Naive thymus-derived CD8-positive, alpha-beta T cell (primary cell): ENCODE measurements at regions not wholly inside any gene's neighbourhood (a gene's known extent, or its start where the extent isn't known, plus 50 kb on each side); places are given as distances from the start of the nearest gene placed in this dataset.

Experiments
- ATAC-seq, 2 donors: fragments of 150-1000 bp; cut with Tn5 transposase in 1 of 2; sonication (Bioruptor Pico), chemical (Tn5 transposase) in 1 of 2; 1 replicate in 1 of 2; 2 replicates in 1 of 2; pipeline ENCODE4 v1.10.0; 2021; ENCODE audit warnings: mild to moderate bottlenecking in 2 of 2, moderate library complexity in 2 of 2
- POLR2A ChIA-PET: fragments of 350-600 bp; sonication (Branson Sonifier 250); formaldehyde crosslinking; loops from one replicate; lab custom pipeline; 2021; ENCODE audit warnings: antibody characterized with exemption; lab: Charles Lee
- DNase-seq, 10 donors: peaks; one replicate each; pipeline versions ENCODE4 v3.0.0 to v3.0.0-alpha.2; 2020 to 2022
- H3K27ac Mint-ChIP-seq, 10 donors: one replicate each; pipeline ENCODE4 v1.8.0; 2020 to 2022; ENCODE audit warnings: mild to moderate bottlenecking in 10 of 10, mixed read lengths in 10 of 10, moderate library complexity in 4 of 10, inconsistent platforms in 1 of 10
- H3K27me3 Mint-ChIP-seq, 5 donors: one replicate each; pipeline ENCODE4 v1.8.0; 2021 to 2022; ENCODE audit warnings: mixed read lengths in 5 of 5
- H3K36me3 Mint-ChIP-seq, 3 donors: one replicate each; pipeline ENCODE4 v1.8.0; 2020 to 2022; ENCODE audit warnings: mixed read lengths in 3 of 3, mild to moderate bottlenecking in 2 of 3, inconsistent platforms in 1 of 3
- H3K4me1 Mint-ChIP-seq, 4 donors: one replicate each; pipeline ENCODE4 v1.8.0; 2021 to 2022; ENCODE audit warnings: mixed read lengths in 4 of 4
- H3K4me3 Mint-ChIP-seq, 10 donors: one replicate each; pipeline ENCODE4 v1.8.0; 2020 to 2022; ENCODE audit warnings: mild to moderate bottlenecking in 10 of 10, mixed read lengths in 10 of 10, moderate library complexity in 6 of 10, inconsistent platforms in 1 of 10
- H3K9me3 Mint-ChIP-seq, 9 donors: one replicate each; pipeline ENCODE4 v1.8.0; 2020 to 2022; ENCODE audit warnings: mixed read lengths in 9 of 9, mild to moderate bottlenecking in 3 of 9, inconsistent platforms in 1 of 9, moderate library complexity in 1 of 9

- POLR2A ChIA-PET = no interaction called here
- no peaks in the 10 kb centered on the region for H3K27me3 Mint-ChIP-seq
- ATAC-seq (no peak), DNase-seq (no peak)
- no peak overlapping the region for H3K4me3 Mint-ChIP-seq
- no peaks in the 10 kb centered on the region for H3K4me1 Mint-ChIP-seq
- no peak overlapping the region for H3K27ac Mint-ChIP-seq
- H3K36me3 Mint-ChIP-seq = peaks cover 0 to 5% (median 0%) of the 10 kb centered on the region in 3 donors
- peaks cover 0 to 30% (median 6%) of the 10 kb centered on the region in 9 donors for H3K9me3 Mint-ChIP-seq
Observed at GRCh38 chr11:21912285-21912684, 280.6 kb upstream of the ANO5 start.

DNA sequence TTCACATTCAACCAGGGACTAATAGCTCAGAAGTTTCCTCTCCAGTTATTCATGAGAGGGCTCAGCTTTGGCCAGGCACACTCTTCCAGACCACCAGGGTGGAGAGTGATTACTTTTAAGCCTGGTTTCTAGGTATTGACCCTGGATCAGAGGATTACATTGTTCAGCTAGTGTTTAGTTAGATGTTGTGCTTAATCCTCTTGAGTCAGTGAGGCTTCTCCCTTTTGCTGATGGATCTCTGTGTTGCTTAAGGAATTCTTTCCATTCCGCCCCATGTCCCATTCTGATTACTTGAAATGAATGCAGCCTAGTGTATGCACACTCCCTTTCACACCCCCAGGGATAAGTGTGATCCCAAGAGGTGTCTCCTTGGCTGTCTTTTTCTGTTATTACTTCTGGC is 271.7 kb upstream of the ANO5 start:
- H3K4me3 Mint-ChIP-seq = no peak overlapping the region
- POLR2A ChIA-PET = no interaction called here
- no peak overlapping the region for H3K27ac Mint-ChIP-seq
- no peaks in the 10 kb centered on the region for H3K27me3 Mint-ChIP-seq
- H3K9me3 Mint-ChIP-seq = peaks cover 0 to 22% (median under 1%) of the 10 kb centered on the region in 9 donors
- H3K4me1 Mint-ChIP-seq = no peaks in the 10 kb centered on the region
- H3K36me3 Mint-ChIP-seq = no peaks in the 10 kb centered on the region
- no peak for ATAC-seq
- no peak for DNase-seq

GRCh38 chr11:21924262-21924661 is 268.6 kb upstream of the ANO5 start:
- POLR2A ChIA-PET = no interaction called here
- ATAC-seq (no peak), DNase-seq (no peak)
- H3K27me3 Mint-ChIP-seq = no peaks in the 10 kb centered on the region
- H3K27ac Mint-ChIP-seq = no peak overlapping the region
- H3K4me1 Mint-ChIP-seq = no peaks in the 10 kb centered on the region
- no peaks in the 10 kb centered on the region for H3K36me3 Mint-ChIP-seq
- H3K4me3 Mint-ChIP-seq = no peak overlapping the region
- H3K9me3 Mint-ChIP-seq = peaks cover 0 to 9% (median 0%) of the 10 kb centered on the region in 9 donors

DNA sequence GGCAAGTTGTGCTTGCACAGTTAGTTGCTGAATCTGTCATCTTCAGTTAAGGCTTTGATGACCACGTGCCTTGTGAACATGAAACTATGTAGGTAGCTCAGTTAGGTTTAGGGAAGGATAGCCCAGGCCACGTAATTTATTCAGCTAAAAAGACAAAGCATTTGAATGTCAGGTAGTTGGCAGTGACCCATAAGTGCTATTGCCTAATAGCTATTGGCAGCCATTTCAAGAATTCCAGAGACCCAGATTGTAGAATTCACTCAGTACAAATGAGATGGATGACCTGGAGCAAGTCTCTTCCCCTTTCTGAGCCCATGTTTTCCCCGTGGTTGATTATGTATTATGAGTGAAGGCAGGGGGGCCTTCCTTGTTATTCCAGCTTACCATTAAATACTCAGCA is 265.3 kb upstream of the ANO5 start:
- Mint-ChIP-seq H3K4me3 (no peak overlapping the region), H3K27me3 (no peaks in the 10 kb centered on the region), H3K36me3 (no peaks in the 10 kb centered on the region), H3K9me3 (peaks cover 0 to 9% (median 0%) of the 10 kb centered on the region in 9 donors), H3K4me1 (no peaks in the 10 kb centered on the region), H3K27ac (no peak overlapping the region)
- POLR2A ChIA-PET = no interaction called here
- no peak for ATAC-seq
- no peak for DNase-seq

DNA sequence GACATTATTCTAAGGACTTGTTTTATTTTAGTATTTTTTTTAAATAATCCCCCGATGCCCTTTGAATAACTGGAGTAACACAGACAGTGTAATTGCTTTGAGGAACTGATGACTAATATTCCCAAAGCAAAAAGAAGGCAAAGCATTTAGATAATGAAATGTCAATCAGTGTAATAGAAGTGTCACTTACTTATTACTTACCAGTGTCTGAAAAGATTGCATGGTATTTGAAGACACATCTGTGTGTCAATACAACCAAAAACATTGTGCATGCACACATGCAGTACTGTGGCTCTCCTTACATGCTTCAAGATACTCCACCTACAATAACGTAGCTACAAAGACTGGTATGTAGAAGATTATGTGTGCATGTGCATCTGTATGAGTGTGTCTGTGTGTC is 264.0 kb upstream of the ANO5 start:
- DNase-seq (no peak), ATAC-seq (no peak)
- H3K9me3 Mint-ChIP-seq = peaks cover 0 to 6% (median 0%) of the 10 kb centered on the region in 9 donors
- H3K36me3 Mint-ChIP-seq = no peaks in the 10 kb centered on the region
- H3K4me3 Mint-ChIP-seq = no peak overlapping the region
- no peak overlapping the region for H3K27ac Mint-ChIP-seq
- H3K27me3 Mint-ChIP-seq = no peaks in the 10 kb centered on the region
- POLR2A ChIA-PET = no interaction called here
- H3K4me1 Mint-ChIP-seq = no peaks in the 10 kb centered on the region

GRCh38 chr11:21930408-21930807 is 262.5 kb upstream of the ANO5 start:
- Mint-ChIP-seq H3K9me3 (peaks cover 0 to 11% (median 0%) of the 10 kb centered on the region in 9 donors), H3K36me3 (no peaks in the 10 kb centered on the region), H3K4me3 (no peak overlapping the region), H3K27ac (no peak overlapping the region), H3K27me3 (no peaks in the 10 kb centered on the region), H3K4me1 (no peaks in the 10 kb centered on the region)
- DNase-seq (no peak), ATAC-seq (no peak)
- POLR2A ChIA-PET = no interaction called here

- H3K4me1 Mint-ChIP-seq = no peaks in the 10 kb centered on the region
- H3K27me3 Mint-ChIP-seq = no peaks in the 10 kb centered on the region
- no peaks in the 10 kb centered on the region for H3K36me3 Mint-ChIP-seq
- ATAC-seq (no peak), DNase-seq (no peak)
- no peak overlapping the region for H3K4me3 Mint-ChIP-seq
- POLR2A ChIA-PET = no interaction called here
- H3K9me3 Mint-ChIP-seq = peaks cover 0 to 11% (median 0%) of the 10 kb centered on the region in 9 donors
- no peak overlapping the region for H3K27ac Mint-ChIP-seq
Observed at GRCh38 chr11:21931436-21932101, 261.3 kb upstream of the ANO5 start.

- Mint-ChIP-seq H3K36me3 (no peaks in the 10 kb centered on the region), H3K27ac (no peak overlapping the region), H3K4me1 (no peaks in the 10 kb centered on the region), H3K9me3 (peaks cover 0 to 13% (median 0%) of the 10 kb centered on the region in 9 donors), H3K4me3 (no peak overlapping the region), H3K27me3 (no peaks in the 10 kb centered on the region)
- POLR2A ChIA-PET = no interaction called here
- ATAC-seq (no peak), DNase-seq (no peak)
Observed at GRCh38 chr11:21933095-21933494, 259.8 kb upstream of the ANO5 start.

GRCh38 chr11:21944577-21944976 is 248.3 kb upstream of the ANO5 start:
- H3K4me3 Mint-ChIP-seq = no peak overlapping the region

DNA sequence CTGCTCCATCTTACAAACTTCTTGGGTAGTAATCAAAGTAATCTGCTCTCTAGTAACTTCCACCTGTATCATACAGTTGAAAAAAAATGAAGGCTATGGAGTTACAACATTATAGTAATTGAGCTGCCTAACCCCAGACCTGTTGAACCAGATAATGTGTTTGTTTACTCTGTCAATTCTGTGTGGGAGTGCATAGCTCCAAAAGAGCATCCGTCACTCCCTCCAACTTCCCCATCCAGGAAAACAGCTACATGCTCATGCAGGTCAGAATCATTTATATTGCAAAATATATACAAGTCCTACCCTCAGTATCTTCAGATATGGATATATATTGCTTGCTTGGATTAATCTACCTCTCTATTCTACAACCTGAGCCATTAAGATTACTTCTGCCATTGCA is 244.0 kb upstream of the ANO5 start:
- no peak for ATAC-seq
- H3K4me1 Mint-ChIP-seq = no peaks in the 10 kb centered on the region

More at GRCh38 chr11:21944577-21944976, 248.3 kb upstream of the ANO5 start:
- DNase-seq (no peak), ATAC-seq (no peak)
- Mint-ChIP-seq H3K27ac (no peak overlapping the region), H3K4me1 (no peaks in the 10 kb centered on the region), H3K36me3 (no peaks in the 10 kb centered on the region), H3K27me3 (no peaks in the 10 kb centered on the region), H3K9me3 (peaks cover 0 to 7% (median 2%) of the 10 kb centered on the region in 9 donors)
- POLR2A ChIA-PET = no interaction called here

GRCh38 chr11:21949763-21950413 is 243.0 kb upstream of the ANO5 start:
- peaks cover 0 to 3% (median 0%) of the 10 kb centered on the region in 5 donors for H3K27me3 Mint-ChIP-seq
- DNase-seq = no peak
- POLR2A ChIA-PET = no interaction called here
- no peak for ATAC-seq
- H3K4me3 Mint-ChIP-seq = no peak overlapping the region
- peaks cover 2 to 22% (median 9%) of the 10 kb centered on the region in 9 donors for H3K9me3 Mint-ChIP-seq
- H3K27ac Mint-ChIP-seq = no peak overlapping the region
- no peaks in the 10 kb centered on the region for H3K4me1 Mint-ChIP-seq
- no peaks in the 10 kb centered on the region for H3K36me3 Mint-ChIP-seq

More for the DNA sequence above, 244.0 kb upstream of the ANO5 start:
- Mint-ChIP-seq H3K36me3 (no peaks in the 10 kb centered on the region), H3K27me3 (peaks cover 0 to 3% (median 0%) of the 10 kb centered on the region in 5 donors), H3K9me3 (peaks cover 0 to 12% (median 5%) of the 10 kb centered on the region in 9 donors), H3K4me3 (no peak overlapping the region), H3K27ac (no peak overlapping the region)
- no peak for DNase-seq
- POLR2A ChIA-PET = no interaction called here

- Mint-ChIP-seq H3K4me1 (no peaks in the 10 kb centered on the region), H3K9me3 (peaks cover 0 to 26% (median 3%) of the 10 kb centered on the region in 9 donors), H3K27me3 (no peaks in the 10 kb centered on the region), H3K36me3 (no peaks in the 10 kb centered on the region), H3K27ac (no peak overlapping the region), H3K4me3 (no peak overlapping the region)
- DNase-seq (no peak), ATAC-seq (no peak)
- POLR2A ChIA-PET = no interaction called here
Observed at GRCh38 chr11:21963013-21963412, 229.9 kb upstream of the ANO5 start.

GRCh38 chr11:21965221-21965620 is 227.7 kb upstream of the ANO5 start:
- no peak for DNase-seq
- peaks cover 0 to 15% (median 6%) of the 10 kb centered on the region in 9 donors for H3K9me3 Mint-ChIP-seq
- POLR2A ChIA-PET = no interaction called here
- H3K36me3 Mint-ChIP-seq = no peaks in the 10 kb centered on the region
- H3K4me1 Mint-ChIP-seq = no peaks in the 10 kb centered on the region
- no peaks in the 10 kb centered on the region for H3K27me3 Mint-ChIP-seq
- no peak overlapping the region for H3K4me3 Mint-ChIP-seq
- ATAC-seq = no peak
- no peak overlapping the region for H3K27ac Mint-ChIP-seq
